ENCODE measurements at regions not wholly inside any gene's neighbourhood (a gene's known extent, or its start where the extent isn't known, plus 50 kb on each side); places are given as distances from the start of the nearest gene placed in this dataset.

DNA sequence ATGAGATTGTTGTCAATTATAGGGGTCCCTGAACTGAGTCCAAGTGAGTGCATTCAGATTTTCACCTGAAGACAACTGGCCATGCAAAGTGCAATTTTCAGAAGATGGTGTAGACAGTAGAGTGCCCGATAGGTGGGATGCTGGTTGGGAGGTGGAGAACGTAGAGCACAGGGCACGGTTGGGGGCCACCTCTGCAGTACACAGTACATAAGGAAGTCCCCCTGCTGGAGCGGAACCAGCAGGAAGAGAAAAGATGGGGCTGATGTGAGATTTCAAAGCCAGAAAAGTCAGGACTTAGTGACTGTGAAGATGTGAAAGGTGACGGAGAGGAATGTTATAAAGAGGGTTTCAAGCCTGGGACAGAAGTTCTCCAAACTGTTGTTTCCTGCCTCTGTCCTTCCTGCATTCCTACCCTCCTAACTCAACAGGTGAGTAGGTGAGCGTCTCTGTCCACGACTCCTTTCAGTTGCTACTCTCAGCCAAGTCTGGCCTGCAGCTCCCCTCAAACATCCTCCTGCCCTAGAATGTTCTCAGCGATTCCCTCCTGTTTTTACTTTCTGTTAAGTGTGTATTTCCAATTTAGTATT lies 330.8 kb downstream of the PRL start:
- TF ChIP-seq, protein P1, sequence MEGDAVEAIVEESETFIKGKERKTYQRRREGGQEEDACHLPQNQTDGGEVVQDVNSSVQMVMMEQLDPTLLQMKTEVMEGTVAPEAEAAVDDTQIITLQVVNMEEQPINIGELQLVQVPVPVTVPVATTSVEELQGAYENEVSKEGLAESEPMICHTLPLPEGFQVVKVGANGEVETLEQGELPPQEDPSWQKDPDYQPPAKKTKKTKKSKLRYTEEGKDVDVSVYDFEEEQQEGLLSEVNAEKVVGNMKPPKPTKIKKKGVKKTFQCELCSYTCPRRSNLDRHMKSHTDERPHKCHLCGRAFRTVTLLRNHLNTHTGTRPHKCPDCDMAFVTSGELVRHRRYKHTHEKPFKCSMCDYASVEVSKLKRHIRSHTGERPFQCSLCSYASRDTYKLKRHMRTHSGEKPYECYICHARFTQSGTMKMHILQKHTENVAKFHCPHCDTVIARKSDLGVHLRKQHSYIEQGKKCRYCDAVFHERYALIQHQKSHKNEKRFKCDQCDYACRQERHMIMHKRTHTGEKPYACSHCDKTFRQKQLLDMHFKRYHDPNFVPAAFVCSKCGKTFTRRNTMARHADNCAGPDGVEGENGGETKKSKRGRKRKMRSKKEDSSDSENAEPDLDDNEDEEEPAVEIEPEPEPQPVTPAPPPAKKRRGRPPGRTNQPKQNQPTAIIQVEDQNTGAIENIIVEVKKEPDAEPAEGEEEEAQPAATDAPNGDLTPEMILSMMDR (IDR thresholded peaks at IDR 0.05; ENCODE audit: low read depth, low read length, poor library complexity, severe bottlenecking), result no peak
- no peak for TF ChIP-seq EZH2phosphoT487 (IDR thresholded peaks at IDR 0.05; ENCODE audit: borderline replicate concordance, low read length)

Data from DOHH2 (cell line).